ENCODE measurements at regions not wholly inside any gene's neighbourhood (a gene's known extent, or its start where the extent isn't known, plus 50 kb on each side); places are given as distances from the start of the nearest gene placed in this dataset.

DNA sequence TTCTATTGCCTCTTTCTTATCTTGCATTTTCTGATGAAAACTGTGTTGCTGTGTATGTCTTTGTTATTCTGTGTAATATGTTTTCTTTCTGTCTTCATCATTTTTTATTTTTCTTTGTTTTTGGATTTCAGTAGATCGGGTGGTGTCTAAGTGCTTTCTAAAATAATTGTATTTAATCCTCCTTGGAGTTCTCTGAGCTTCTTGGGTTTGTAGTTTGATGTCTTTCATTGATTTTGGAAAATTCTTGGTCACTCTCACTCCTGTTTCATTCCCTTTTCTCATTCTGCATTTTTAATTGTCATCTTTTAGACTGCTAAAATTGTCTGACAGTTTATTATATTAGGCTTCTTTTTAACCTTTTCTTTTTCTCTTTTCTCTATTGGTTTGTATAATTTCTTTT is 560.5 kb downstream of the IRX1 start:
- WGBS, 2 donors (ENCODE audit: low coverage in 1 of 2) = 67 to 80% methylated on average over 1 of the region's 1 CpG
- Histone ChIP-seq H3K4me3 (no peak overlapping the region), H3K9me3 (peaks cover 0 to 8% (median 0%) of the 10 kb centered on the region in 3 donors), H3K27ac (no peak overlapping the region), H3K4me1 (no peaks in the 10 kb centered on the region), H3K27me3 (no peaks in the 10 kb centered on the region), H3K36me3 (no peaks in the 10 kb centered on the region)
- ATAC-seq = no peak
- TF ChIP-seq EP300 (IDR thresholded peaks at IDR 0.05) (no peak), POLR2AphosphoS5 (IDR thresholded peaks at IDR 0.05) (no peak), POLR2A (IDR thresholded peaks at IDR 0.05) (no peak)
- TF ChIP-seq, protein P1, sequence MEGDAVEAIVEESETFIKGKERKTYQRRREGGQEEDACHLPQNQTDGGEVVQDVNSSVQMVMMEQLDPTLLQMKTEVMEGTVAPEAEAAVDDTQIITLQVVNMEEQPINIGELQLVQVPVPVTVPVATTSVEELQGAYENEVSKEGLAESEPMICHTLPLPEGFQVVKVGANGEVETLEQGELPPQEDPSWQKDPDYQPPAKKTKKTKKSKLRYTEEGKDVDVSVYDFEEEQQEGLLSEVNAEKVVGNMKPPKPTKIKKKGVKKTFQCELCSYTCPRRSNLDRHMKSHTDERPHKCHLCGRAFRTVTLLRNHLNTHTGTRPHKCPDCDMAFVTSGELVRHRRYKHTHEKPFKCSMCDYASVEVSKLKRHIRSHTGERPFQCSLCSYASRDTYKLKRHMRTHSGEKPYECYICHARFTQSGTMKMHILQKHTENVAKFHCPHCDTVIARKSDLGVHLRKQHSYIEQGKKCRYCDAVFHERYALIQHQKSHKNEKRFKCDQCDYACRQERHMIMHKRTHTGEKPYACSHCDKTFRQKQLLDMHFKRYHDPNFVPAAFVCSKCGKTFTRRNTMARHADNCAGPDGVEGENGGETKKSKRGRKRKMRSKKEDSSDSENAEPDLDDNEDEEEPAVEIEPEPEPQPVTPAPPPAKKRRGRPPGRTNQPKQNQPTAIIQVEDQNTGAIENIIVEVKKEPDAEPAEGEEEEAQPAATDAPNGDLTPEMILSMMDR (IDR thresholded peaks at IDR 0.05) = no peak

DNA sequence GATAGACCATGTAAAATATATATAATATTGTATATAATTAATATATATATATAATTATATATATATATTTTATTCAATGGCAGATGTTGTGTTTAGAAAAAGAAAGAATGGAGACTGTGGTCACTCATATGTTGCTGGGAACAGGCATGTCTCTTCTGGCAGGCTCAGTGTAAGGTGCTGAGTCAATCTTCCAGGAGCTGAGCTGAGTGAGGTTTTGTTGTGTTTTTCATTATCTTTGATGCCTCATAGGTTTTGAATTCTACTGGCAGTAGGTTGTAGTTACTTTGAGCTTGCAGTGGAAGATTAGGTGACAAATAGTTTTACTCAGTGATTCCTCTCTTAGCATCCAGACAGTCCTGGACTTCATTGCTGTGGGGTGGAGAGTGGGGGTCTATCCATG is 561.3 kb downstream of the IRX1 start:
- Histone ChIP-seq H3K4me3 (no peak overlapping the region), H3K9me3 (peaks cover 0 to 8% (median 0%) of the 10 kb centered on the region in 3 donors), H3K27me3 (no peaks in the 10 kb centered on the region), H3K36me3 (no peaks in the 10 kb centered on the region), H3K27ac (no peak overlapping the region), H3K4me1 (no peaks in the 10 kb centered on the region)
- ATAC-seq = no peak
- TF ChIP-seq, protein P1 (IDR thresholded peaks at IDR 0.05) = no peak
- no peak for TF ChIP-seq EP300 (IDR thresholded peaks at IDR 0.05)
- no peak for TF ChIP-seq POLR2A (IDR thresholded peaks at IDR 0.05)
- TF ChIP-seq POLR2AphosphoS5 (IDR thresholded peaks at IDR 0.05) = no peak

DNA sequence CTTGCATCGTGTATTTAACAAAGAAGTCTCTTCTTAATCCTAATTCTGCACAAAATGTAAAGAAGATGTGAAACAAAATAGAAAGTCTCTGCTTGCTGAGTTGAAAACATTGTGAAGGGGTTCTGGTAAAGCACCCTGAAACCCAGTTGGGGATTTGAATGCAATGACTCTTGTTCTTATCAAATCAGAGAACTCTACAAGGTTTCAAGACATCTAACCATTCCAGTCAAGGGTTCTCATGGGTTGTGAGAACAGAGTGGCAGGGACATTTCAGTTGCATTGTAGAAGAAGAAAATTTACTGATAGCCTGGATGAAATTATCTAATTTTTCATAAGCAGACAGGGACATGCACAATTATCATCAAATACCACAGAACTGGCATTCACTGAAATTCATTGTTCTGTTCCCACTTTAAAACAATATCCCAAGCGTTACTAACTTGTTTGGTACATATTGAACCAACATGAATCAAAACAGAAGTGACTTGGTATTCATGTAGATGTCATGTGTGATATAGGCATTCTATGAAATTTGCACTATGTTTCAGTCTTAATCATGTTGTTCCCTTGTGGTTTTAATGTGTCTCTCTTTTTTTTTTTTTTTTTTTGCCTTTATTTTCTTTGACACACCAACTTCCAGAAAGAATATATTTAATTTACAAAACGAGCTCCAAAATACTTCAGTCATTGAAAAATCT is 563.3 kb downstream of the IRX1 start:
- Histone ChIP-seq H3K27ac (no peak overlapping the region), H3K4me3 (no peak overlapping the region), H3K4me1 (no peaks in the 10 kb centered on the region), H3K27me3 (no peaks in the 10 kb centered on the region), H3K9me3 (peaks cover 0 to 8% (median 0%) of the 10 kb centered on the region in 3 donors), H3K36me3 (no peaks in the 10 kb centered on the region)
- no peak for ATAC-seq
- WGBS, 2 donors (ENCODE audit: low coverage in 1 of 2) = 55 to 62% methylated on average over 3 of the region's 3 CpGs
- TF ChIP-seq POLR2AphosphoS5 (IDR thresholded peaks at IDR 0.05) = no peak
- TF ChIP-seq, protein P1 (IDR thresholded peaks at IDR 0.05) = no peak
- no peak for TF ChIP-seq POLR2A (IDR thresholded peaks at IDR 0.05)
- TF ChIP-seq EP300 (IDR thresholded peaks at IDR 0.05) = no peak

DNA sequence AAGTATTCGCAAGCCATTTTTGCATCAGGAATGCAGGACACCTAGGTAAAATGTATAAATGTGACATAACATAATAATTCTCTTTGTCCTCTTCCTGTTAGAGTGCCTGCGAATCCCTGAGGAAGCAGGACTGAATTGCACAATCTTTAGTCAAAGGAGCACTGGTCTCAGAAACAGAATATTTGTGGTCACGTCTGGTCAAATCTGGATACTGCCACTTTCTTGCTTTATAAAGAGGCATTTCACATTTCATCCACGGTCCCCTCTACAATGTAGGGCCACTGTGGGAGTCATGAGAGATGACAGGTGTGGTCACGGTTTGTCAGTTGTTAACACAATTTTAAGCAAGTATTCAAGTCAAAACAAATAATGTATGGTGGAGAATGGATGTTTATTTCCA is 564.0 kb downstream of the IRX1 start:
- H3K27me3 ChIP-seq = no peaks in the 10 kb centered on the region
- TF ChIP-seq, protein P1 (IDR thresholded peaks at IDR 0.05) = no peak
- no peak for TF ChIP-seq EP300 (IDR thresholded peaks at IDR 0.05)
- TF ChIP-seq POLR2A (IDR thresholded peaks at IDR 0.05) = no peak
- no peak for TF ChIP-seq POLR2AphosphoS5 (IDR thresholded peaks at IDR 0.05)
- H3K4me3 ChIP-seq = no peak overlapping the region
- ATAC-seq = no peak
- H3K36me3 ChIP-seq = no peaks in the 10 kb centered on the region
- no peak overlapping the region for H3K27ac ChIP-seq
- H3K4me1 ChIP-seq = no peaks in the 10 kb centered on the region
- H3K9me3 ChIP-seq = peaks cover 0 to 8% (median 0%) of the 10 kb centered on the region in 3 donors
- 82 to 85% methylated on average over 5 of the region's 5 CpGs for WGBS, 2 donors (ENCODE audit: low coverage in 1 of 2)

DNA sequence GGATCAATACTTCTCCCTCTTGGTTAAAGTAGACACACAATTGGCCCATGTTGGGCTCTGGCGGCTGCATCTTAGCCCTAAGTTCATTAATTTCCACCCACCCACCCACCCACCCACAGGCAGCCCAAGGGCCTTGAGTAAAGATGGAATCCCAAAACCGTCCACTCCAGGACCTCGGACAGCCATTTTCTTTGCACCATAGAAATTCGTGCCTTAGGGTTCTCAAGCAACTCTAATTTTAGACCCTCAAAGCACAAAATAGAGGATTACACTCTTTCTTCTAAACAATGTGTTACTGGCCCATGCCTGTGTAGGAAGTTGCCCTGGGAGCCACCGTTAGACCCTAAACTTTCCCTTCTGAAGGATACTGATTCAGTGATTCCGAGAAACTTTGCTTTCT is 568.5 kb downstream of the IRX1 start:
- no peak overlapping the region for H3K27ac ChIP-seq
- no peaks in the 10 kb centered on the region for H3K9me3 ChIP-seq
- TF ChIP-seq EP300 (IDR thresholded peaks at IDR 0.05) = no peak
- TF ChIP-seq POLR2A (IDR thresholded peaks at IDR 0.05) = no peak
- TF ChIP-seq, protein P1 (IDR thresholded peaks at IDR 0.05) = no peak
- no peak for TF ChIP-seq POLR2AphosphoS5 (IDR thresholded peaks at IDR 0.05)
- H3K4me1 ChIP-seq = no peaks in the 10 kb centered on the region
- H3K27me3 ChIP-seq = no peaks in the 10 kb centered on the region
- H3K4me3 ChIP-seq = no peak overlapping the region
- H3K36me3 ChIP-seq = no peaks in the 10 kb centered on the region
- 78 to 89% methylated on average over 5 of the region's 6 CpGs for WGBS, 2 donors (ENCODE audit: low coverage in 1 of 2)
- ATAC-seq = no peak
